Activated naive CD4-positive, alpha-beta T cell treated with anti-CD3 and anti-CD28 coated beads, Interleukin-2, amount 50 U/mL, for 16 hours (primary cell): ENCODE measurements at regions not wholly inside any gene's neighbourhood (a gene's known extent, or its start where the extent isn't known, plus 50 kb on each side); places are given as distances from the start of the nearest gene placed in this dataset.
"Not testable (repeated sequence)": the region's sequence is repeated elsewhere in the genome, so short reads cannot be mapped to it uniquely, and the experiment has no call there.

ENCODE experiments used
- DNase-seq: peaks from one replicate; pipeline ENCODE4 v3.0.0-alpha.2; 2020

- not testable (repeated sequence) for DNase-seq
Measured at GRCh38 chr7:131058561-131059288, 269.0 kb upstream of the MKLN1 start.

DNA sequence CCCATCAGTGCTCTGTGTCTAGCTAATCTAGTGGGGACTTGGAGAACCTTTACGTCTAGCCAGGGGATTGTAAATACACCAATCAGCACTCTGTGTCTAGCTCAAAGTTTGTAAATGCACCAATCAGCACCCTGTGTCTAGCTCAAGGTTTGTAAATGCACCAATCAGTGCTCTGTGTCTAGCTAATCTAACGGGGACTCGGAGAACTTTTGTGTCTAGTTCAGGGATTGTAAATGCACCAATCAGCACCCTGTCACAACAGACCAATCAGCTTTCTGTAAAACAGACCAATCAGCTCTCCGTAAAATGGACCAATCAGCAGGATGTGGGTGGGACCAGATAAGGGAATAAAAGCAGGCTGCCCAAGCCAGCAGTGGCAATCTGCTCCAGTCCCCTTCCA is 268.3 kb upstream of the MKLN1 start:
- DNase-seq: not testable (repeated sequence)

DNA sequence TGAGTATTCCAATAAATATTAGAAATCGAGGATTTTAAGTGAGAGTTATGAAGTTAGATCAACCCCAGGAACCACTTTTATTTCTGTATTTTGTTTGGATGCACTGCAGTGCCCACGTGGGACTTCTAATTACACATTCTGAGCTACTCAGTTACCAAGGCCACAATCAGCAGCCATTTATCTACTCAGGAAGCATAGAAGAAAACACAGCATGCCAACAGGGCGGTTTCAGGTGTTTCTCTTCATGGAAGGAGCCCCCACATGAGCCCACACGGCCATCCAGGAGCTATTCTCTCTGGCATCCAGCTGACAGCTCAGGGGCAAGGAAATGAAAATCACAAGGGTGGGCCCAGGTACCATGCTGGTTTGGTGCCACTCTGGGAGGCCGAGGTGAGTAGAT is 266.5 kb upstream of the MKLN1 start:
- no peak for DNase-seq

- no peak for DNase-seq
Measured at GRCh38 chr7:131061818-131062217, 265.9 kb upstream of the MKLN1 start.

DNA sequence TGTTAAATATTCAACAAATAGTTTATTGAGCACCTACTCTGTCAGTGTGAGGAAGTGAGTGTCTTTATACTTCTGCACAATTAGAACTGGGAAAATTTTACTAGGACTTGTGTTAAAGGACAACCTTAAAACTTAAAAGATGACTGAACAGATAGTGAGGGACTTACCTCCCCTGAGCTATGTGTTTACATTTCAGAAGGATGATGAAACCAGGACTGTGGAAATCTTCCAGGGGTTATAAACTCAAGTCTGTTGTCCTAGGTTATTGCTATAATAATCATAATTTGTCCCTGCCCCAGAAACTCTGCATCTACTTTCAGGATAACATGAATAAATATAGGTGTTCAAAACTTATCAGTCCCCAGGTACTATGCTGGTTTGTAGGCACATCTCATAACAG is 261.0 kb upstream of the MKLN1 start:
- DNase-seq: no peak

DNA sequence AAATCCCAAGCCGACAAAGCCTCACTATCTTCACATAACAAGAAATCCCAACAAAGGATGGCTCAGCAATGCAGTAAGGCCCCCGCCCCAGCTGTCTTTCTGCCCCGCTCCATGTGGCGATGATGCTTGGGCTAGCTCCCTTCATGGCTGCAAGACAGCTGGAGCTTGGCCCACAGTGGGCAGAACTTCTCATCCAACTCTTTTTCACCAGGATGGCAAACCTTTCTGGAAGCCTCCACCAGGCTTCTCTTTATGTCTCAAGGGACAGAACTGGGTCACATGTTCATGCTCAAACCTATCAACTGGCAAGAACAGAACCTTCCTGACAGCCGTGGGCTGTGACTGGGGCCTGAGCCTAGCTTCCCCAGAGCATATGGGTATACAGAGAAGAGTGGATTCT is 260.5 kb upstream of the MKLN1 start:
- no peak for DNase-seq

DNA sequence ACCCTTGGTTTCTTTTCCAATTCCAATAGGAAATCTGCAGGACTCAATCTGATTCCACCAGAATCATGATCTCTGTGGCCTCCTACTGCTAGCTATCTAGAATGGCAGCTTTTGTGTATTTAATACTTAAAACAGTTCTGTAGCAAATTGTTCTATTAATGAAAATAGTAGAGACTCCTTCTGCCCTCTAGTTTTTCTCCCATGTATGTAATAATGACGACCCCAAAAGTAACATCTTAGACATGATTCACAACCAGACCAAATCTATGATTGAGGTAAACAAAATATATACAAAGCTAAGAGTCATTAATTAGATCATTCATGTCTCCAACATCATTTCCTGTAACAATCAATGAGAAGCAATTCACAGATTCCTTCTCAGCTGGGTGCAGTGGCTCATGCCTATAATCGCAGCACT is 259.1 kb upstream of the MKLN1 start:
- DNase-seq: no peak

DNA sequence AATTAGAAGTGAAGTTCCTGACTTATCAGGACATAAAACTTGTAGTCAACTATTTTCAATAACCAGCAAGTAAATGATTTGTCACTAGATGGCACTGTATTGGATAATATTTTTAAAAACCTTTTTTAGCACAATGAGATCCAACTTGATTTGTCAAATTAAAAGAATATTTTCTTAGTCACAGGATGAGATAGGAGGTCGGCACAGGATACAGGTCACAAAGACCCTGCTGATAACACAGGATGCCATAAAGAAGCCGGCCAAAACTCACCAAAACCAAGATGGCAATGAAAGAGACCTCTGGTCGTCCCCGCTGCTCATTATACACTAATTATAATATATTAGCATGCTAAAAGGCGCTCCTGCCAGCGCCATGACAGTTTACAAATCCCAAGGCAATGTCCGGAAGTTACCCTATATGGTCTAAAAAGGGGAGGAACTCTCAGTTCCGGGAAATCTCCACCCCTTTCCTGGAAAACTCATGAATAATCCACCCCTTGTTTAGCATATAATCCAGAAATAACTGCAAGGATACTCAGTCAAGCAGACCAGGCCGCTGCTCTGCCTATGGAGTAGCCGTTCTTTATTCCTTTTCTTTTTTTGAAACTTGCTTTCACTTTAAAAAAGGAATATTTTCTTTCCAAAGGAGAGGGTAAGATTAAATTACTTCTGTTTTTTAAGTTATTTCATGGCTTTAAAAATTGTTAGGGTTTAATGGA is 255.7 kb upstream of the MKLN1 start:
- no peak for DNase-seq

DNA sequence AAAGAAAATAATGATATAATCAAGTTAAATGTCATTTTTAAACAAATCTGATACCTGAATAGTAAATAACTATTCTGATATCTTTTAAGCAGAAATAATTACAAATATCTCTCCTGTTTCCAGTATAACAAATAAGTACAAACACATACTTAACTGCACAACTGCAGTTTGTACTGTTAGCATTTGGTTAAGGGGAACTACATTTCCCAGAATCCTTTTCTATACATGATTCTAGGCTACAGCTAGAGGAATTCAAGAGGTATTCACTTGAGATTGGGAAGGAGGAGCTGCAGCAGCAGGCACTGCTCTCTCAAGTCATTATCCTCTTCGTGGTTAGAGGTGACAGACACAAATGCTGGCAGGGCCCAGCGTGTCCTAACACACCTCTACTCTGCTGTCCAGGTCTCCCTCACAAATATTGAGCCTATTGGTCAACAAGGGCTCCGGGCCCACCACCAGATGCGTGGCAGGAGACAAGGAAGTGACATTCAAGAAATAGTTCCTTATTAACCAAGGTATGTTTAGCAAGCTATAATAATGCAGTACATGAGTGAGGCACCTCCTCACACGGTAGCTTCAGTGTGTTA is 255.1 kb upstream of the MKLN1 start:
- DNase-seq: no peak

GRCh38 chr7:131074043-131074442 is 253.6 kb upstream of the MKLN1 start:
- DNase-seq: no peak

DNA sequence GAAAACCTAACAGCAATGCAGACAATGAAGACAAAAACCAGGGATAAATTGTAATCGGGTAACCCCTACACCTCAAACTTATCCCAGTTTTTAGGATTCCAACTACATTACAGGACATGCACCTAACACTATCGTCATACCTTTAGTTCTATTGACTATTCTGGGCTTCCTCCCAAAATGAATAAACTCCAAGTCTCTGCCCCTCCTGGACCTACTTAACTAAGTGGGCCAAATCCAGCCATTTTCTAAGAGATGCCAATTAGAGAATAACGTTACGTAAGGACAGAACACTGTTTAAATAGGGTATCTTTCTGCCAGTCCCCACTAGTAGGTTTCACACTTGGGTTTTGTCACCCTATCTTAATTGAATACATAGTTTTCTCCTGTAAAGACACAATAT is 253.1 kb upstream of the MKLN1 start:
- DNase-seq: no peak

DNA sequence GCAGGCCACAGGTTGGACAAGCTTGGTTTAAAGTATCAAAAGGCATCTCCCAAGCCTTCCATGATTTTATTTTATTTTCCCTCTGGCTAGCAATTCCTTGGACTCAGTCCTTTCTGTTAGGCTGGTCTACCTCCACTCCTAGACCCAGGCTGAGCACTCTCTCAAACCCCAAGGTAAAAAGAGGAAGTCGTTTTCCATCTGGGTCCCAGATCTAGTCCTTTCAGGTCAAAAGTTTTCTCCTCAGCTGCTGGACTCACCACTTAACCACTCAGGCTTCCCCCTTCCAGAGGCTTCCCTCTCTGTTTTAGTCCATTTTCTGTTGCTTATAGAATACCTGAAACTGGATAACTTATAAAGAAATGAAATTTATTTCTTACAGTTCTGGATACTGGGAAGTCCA is 252.3 kb upstream of the MKLN1 start:
- DNase-seq: no peak

GRCh38 chr7:131076032-131076431 is 251.6 kb upstream of the MKLN1 start:
- DNase-seq: no peak

GRCh38 chr7:131076711-131077181 is 250.9 kb upstream of the MKLN1 start:
- DNase-seq: no peak

DNA sequence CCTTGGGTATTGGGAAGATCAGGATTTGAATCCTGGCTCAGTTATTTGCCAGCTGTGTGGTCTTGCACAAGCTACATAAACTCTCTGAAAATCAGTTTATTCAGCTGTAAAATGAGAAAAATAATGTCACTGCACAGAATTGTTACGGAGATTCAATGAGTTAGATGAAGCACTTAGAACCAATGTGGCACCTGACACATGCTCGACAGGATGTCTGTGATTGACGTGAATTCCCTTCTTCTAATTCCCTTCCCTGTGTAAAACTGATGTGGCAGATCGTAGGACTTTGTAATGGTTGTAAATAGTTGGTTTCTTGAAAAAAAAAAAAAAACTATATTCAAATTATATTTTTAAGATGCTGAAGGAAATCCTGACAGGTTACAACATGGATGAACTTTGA is 249.9 kb upstream of the MKLN1 start:
- no peak for DNase-seq

GRCh38 chr7:131080754-131081153 is 246.9 kb upstream of the MKLN1 start:
- no peak for DNase-seq

GRCh38 chr7:131081308-131081707 is 246.4 kb upstream of the MKLN1 start:
- no peak for DNase-seq

DNA sequence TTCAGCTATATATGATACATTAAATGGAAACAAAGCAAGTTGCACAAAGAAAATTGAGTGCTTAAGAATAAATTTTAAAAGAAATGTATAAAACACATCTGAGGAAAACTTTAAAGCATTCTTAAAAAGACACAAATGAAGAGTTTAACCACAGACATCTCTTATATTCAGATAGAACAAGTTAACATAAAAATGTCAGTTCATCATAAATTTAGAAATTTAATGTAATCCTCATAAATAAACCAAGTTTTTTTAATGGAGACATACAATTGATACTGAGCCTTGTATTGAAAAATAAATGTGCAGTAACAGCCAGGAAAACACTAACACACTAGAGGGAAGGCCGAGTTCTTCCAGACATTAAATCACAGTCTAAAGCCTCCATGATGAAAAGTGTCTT is 243.9 kb upstream of the MKLN1 start:
- no peak for DNase-seq

GRCh38 chr7:131084336-131084735 is 243.3 kb upstream of the MKLN1 start:
- not testable (repeated sequence) for DNase-seq

DNA sequence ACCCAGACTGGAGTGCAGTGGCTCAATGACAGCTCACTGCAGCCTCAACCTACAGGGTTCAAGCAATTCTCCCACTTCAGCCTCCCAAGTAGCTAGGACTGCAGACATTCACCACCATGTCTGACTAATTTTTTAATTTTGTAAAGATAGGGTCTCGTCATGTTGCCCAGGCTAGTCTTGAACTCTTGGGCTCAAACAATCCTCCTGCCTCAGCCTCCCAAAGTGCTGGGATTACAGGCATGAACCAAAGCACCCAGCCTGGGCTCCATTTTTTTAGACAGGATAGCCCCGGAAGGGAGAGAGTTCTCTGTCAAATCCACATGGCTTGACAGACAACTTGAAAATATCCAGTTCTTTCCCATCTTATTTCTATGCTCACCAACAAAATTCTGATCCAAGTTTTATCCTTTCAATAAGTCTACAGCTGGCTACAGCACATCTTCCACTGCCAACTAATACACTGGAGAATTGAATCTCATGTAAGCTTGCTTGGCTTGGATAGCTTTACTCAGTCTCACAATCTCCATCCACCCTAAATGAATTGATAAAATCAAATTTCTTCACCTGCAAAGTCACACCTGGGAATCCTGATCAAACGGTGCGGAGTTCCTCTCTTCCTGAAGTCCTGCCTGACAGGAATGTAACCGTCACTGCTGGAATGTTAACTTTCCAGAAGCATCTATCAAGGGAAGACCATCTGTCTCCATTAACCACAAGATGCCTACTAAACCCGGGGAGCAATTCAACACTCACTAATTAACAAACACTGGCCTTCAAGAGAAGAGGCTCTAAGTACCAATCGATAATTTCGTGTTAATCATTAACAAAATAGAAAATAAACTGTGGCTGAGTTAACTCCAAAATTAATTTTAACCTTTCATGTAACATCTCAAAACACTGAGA is 239.7 kb upstream of the MKLN1 start:
- DNase-seq: no peak

DNA sequence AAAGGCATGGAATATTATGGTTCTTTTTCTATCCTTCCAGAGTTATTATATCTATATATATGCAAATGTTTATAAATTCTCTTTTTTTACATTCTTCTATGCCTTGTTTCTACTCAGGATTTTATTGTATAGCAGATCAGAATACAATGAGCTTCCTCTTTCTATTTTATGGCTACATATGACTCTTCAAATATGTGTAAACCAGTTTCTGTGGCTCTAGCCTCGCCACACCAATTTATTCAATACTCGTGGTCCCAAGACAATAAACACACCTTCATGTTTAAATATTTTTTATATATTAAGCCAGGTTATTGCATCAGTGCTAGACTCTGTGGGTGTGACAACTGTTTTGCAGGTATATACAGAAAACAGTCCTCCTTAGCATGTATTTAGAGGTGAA is 237.5 kb upstream of the MKLN1 start:
- DNase-seq: no peak

GRCh38 chr7:131090886-131091692 is 236.6 kb upstream of the MKLN1 start:
- no peak for DNase-seq
